ENCODE measurements at regions not wholly inside any gene's neighbourhood (a gene's known extent, or its start where the extent isn't known, plus 50 kb on each side); places are given as distances from the start of the nearest gene placed in this dataset.

- TF ChIP-seq CTCF (IDR thresholded peaks at IDR 0.05; ENCODE audit: borderline replicate concordance, control extremely low read depth, extremely low read depth, insufficient read depth, missing control alignments): no peak
- in situ Hi-C loops (cut with MboI; ENCODE audit: low sequenced_read_pairs, unreplicated experiment): no loop called here
- no peak for DNase-seq (ENCODE audit: low spot score)
These were observed 600.4 kb downstream of the ADGRL2 start for GRCh38 chr1:82401116-82401515.

GRCh38 chr1:82400521-82400920, 599.8 kb downstream of the ADGRL2 start:
- DNase-seq (ENCODE audit: low spot score): no peak
- in situ Hi-C loops (cut with MboI; ENCODE audit: low sequenced_read_pairs, unreplicated experiment): no loop called here
- TF ChIP-seq CTCF (IDR thresholded peaks at IDR 0.05; ENCODE audit: borderline replicate concordance, control extremely low read depth, extremely low read depth, insufficient read depth, missing control alignments): no peak

GRCh38 chr1:82399093-82399492, 598.4 kb downstream of the ADGRL2 start:
- no peak for TF ChIP-seq CTCF (IDR thresholded peaks at IDR 0.05; ENCODE audit: borderline replicate concordance, control extremely low read depth, extremely low read depth, insufficient read depth, missing control alignments)
- DNase-seq (ENCODE audit: low spot score): no peak
- in situ Hi-C loops (cut with MboI; ENCODE audit: low sequenced_read_pairs, unreplicated experiment): no loop called here

GRCh38 chr1:82398357-82398756, 597.6 kb downstream of the ADGRL2 start:
- TF ChIP-seq CTCF (IDR thresholded peaks at IDR 0.05; ENCODE audit: borderline replicate concordance, control extremely low read depth, extremely low read depth, insufficient read depth, missing control alignments): no peak
- in situ Hi-C loops (cut with MboI; ENCODE audit: low sequenced_read_pairs, unreplicated experiment): no loop called here
- no peak for DNase-seq (ENCODE audit: low spot score)

GRCh38 chr1:82395440-82395839, 594.7 kb downstream of the ADGRL2 start:
- no peak for TF ChIP-seq CTCF (IDR thresholded peaks at IDR 0.05; ENCODE audit: borderline replicate concordance, control extremely low read depth, extremely low read depth, insufficient read depth, missing control alignments)
- DNase-seq (ENCODE audit: low spot score): no peak
- in situ Hi-C loops (cut with MboI; ENCODE audit: low sequenced_read_pairs, unreplicated experiment): no loop called here

- in situ Hi-C loops (cut with MboI; ENCODE audit: low sequenced_read_pairs, unreplicated experiment): no loop called here
- TF ChIP-seq CTCF (IDR thresholded peaks at IDR 0.05; ENCODE audit: borderline replicate concordance, control extremely low read depth, extremely low read depth, insufficient read depth, missing control alignments): no peak
These were observed 592.2 kb downstream of the ADGRL2 start for GRCh38 chr1:82392946-82393345.

GRCh38 chr1:82392513-82392912, 591.8 kb downstream of the ADGRL2 start:
- in situ Hi-C loops (cut with MboI; ENCODE audit: low sequenced_read_pairs, unreplicated experiment): no loop called here
- DNase-seq (ENCODE audit: low spot score): no peak
- TF ChIP-seq CTCF (IDR thresholded peaks at IDR 0.05; ENCODE audit: borderline replicate concordance, control extremely low read depth, extremely low read depth, insufficient read depth, missing control alignments): no peak

More at GRCh38 chr1:82392946-82393345, 592.2 kb downstream of the ADGRL2 start:
- DNase-seq (ENCODE audit: low spot score): no peak
